Stimulated activated CD8-positive, alpha-beta memory T cell treated with anti-CD3 and anti-CD28 coated beads, Interleukin-2, amount 100 ng/mL, for 48 hours (primary cell): ENCODE measurements at regions not wholly inside any gene's neighbourhood (a gene's known extent, or its start where the extent isn't known, plus 50 kb on each side); places are given as distances from the start of the nearest gene placed in this dataset.
"Not testable (repeated sequence)": the region's sequence is repeated elsewhere in the genome, so short reads cannot be mapped to it uniquely, and the experiment has no call there.

Source experiments
- DNase-seq, 2 donors: peaks; one replicate each; pipeline ENCODE4 v3.0.0-alpha.2; 2020; ENCODE audit warnings: low read depth in 2 of 2

GRCh38 chr1:101185421-101185820 lies 51.4 kb upstream of the S1PR1 start:
- no peak for DNase-seq

GRCh38 chr1:101183388-101183699 lies 53.5 kb upstream of the S1PR1 start:
- DNase-seq, result no peak

DNA sequence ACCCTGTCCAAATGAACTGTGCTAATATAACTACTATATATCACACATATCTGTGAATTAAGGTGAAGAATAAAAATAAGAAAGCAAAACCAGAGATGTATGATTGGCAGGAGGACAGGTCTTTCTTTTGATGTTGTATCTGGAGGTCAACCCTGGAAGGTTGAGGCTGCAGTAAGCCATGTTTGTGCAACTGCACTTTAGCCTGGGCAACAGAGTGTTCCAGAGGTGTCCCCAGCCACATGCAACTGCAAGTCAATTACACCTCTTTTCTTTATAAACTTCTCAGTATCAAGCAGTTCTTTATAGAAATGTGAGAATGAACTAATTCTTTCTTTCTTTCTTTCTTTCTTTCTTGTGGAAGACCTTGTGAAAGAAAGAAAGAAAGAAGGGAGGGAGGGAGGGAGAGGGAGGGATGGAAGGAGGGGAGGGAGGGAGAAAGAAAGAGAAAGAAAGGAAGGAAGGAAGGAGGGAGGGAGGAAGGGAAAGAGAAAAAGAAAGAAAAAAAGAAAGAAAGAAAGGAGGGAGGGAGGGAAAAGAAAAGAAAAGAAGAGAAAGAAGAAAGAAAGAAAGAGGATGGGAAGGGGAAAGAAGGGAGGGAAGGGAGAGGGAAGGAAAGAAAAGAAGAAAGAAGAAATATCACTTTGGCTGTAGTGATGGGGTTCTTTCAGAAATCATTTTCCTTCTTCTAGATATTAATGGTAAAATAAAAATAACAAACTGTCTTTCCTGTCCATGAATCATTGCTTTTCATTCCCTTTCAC lies 54.0 kb upstream of the S1PR1 start:
- no peak for DNase-seq

DNA sequence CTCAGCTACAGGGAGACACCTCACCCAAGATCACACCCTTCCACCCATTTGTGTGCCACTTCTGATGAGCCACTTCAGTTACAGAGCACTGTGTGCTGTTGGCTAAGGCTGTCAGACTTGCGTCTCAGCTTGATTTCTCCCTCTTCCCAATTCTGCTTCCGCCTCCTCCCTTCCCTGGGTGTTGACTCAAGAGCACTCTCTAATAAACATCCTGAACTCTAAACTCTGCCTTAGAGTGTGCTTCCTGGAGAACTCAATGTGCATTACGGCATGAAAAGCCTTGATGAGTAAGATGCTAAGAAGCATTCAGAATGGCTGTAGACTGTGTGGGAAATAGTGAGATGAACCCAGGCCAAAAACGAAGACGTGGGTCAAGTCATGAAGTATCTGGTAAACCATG lies 54.9 kb upstream of the S1PR1 start:
- DNase-seq, result no peak

- no peak for DNase-seq
Measured at GRCh38 chr1:101178688-101179491, 57.9 kb upstream of the S1PR1 start.

DNA sequence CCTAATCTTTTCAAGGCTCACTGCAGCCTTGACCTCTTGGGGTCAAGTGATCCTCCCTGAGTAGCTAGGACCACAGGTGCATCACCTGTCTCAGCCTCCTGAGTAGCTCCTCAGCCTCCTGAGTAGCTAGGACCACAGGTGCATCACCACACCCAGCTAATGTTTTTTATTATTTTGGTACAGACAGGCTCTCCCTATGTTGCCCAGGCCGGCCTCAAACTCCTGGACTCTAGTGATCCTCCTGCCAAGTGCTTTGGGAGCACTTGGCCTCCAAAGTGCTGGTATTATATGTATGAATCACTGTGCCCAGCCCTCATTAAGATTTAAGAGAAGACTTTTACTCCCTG lies 58.5 kb upstream of the S1PR1 start:
- no peak for DNase-seq

GRCh38 chr1:101175886-101176285 lies 60.9 kb upstream of the S1PR1 start:
- no peak for DNase-seq

DNA sequence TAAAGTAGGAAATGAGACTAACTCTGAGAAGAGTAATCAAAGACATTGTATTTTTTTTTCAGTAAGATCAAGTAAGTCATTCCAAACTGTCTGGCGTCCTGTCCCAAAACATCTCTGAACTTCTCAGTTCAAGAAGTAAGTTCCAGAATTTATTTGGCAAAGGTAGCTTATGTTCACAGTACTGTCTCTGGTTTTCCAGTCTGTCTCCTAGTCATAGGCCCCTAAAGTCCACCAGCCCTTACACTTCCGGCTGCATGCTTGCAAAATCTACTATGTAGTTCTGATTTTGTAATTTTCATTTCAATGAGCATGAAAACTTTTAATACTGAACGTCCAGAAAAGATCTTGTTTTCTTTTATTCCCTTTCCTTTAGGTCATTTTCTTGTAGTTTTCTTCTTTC lies 61.4 kb upstream of the S1PR1 start:
- no peak for DNase-seq

DNA sequence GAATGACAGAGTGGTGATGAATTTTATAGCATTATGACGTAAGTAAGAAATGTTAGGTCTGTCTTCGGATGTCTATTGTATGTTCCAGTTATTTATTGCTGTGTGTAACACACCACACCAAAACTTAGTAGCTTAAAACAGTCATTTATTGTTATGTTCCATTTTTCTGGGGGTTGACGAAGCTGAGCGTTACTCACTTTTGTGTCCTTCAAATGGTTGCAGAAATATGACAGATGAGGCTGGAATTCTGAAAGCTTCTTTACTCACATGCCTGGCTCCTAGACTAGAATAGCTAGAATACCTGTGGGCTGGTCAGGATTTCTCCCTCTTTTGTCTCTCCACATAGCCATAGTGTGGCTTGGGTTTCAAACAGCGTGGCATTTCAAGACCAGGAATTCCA lies 62.1 kb upstream of the S1PR1 start:
- DNase-seq, result no peak

DNA sequence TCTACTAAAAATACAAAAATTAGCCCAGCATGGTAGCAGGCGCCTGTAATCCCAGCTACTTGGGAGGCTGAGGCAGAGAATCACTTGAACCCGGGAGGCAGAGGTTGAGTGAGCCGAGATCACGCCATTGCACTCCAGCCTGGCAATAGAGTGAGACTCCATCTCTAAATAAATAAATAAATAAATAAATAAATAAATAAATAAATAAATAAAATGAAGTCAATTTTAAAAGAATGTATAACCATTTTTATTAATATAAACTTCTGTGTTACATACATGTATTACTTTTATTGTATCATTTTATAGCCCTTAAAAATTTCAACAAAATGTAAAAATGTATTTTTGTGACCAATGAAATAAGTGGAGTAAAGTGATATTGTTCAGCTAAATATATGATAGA lies 62.5 kb upstream of the S1PR1 start:
- not testable (repeated sequence) for DNase-seq

DNA sequence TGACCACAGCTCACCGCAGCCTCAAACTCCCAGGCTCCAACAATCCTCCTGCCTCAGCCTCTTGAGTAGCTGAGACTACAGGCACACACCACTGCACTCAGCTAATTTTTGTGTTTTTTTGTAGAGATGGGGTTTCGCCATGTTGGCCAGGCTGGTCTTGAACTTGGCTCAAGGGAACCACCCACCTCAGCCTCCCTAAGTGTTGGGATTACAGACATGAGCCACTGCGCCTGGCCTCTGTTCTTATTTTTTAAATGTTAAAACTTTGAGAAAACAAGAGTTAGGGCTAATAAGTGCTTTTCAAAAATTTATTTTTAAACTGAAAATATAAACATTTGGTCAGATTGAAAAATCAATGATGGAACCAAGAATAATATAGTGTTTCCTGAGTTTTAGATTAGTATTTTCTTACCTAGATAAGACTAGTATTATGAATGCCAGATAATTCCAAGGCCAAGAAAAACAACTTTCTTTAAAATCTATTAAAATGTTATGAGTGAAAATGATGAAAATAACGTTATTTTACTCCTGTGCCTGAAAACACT lies 66.2 kb upstream of the S1PR1 start:
- no peak for DNase-seq

DNA sequence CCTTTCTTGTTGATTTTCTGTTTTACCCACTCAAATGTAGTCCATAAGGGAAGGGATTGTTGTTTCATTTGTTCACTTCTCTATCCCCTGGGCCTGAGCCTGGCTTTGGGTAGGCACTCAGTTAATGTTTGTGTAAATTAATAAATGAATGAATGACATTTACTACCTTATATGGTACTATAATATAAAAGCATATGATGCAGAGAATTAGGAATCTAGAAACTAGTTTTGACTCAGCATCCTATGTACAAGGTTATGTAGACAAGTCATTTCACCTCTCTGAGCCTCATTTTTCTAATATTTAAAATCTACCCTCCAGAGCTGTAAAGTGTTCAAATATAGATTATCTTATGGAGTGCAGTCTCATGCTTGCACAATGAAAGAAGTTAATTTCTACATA lies 68.9 kb upstream of the S1PR1 start:
- no peak for DNase-seq

DNA sequence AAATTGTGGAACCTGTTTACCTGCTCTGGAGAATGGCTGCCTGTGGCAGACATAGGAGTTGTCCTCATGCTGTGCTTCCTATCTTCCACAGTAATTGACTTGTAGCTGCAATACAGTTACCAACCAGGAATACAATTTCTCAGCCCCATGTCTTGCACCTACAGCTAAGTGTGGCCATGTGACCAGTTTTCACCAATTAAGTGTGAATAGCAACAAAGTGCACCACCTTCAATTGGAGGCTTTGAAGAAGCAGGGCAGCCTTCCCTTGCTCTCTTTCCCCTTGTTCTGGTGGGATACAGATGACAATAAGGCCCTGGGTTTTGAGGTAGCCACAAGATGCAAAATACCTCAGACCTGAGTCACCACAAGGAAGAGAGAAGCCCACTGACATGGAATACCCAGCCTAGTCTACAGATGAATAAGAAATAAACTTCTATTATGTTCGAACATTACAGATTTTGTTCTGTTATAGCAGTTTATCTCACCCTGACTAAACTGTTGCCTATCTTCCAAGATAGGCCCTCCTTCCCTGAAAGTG lies 70.2 kb upstream of the S1PR1 start:
- no peak for DNase-seq

DNA sequence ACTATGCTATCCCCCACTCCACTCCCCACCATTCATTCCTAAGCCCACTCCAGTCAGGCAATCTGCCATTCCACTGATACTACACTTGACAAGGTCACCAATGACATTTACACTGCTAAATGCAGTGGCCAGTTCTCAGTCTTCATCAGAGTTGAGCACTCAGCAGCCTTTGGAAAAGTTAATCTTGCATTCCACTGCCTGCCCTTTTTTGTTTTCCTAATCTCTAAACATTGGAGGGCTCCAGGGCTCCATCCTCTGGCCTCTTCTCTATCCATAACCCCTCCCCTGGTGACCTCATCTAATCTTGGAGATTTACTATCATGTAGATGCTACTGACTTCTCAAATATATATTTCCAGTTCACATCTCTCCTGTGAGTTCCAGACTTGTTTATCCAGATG lies 70.9 kb upstream of the S1PR1 start:
- no peak for DNase-seq

DNA sequence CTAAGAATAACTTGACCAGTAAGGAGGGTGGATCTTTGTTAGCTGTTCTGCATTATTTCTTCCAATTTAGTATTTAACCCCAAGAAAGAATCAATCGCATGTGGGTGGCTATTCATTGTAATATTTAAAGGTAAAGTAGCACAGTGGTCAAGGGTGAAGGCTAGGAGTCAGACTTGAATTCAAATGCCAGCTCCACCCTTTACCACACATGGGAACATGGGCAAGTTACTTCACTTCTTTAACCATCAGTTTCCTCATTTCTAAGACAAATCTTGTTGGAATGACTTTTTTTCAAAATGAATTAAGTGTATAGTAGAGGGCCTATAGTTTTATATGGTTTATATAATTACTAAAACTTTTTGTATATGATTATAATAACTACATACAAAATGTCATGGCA lies 71.3 kb upstream of the S1PR1 start:
- no peak for DNase-seq

GRCh38 chr1:101164776-101165175 lies 72.0 kb upstream of the S1PR1 start:
- DNase-seq, result no peak

DNA sequence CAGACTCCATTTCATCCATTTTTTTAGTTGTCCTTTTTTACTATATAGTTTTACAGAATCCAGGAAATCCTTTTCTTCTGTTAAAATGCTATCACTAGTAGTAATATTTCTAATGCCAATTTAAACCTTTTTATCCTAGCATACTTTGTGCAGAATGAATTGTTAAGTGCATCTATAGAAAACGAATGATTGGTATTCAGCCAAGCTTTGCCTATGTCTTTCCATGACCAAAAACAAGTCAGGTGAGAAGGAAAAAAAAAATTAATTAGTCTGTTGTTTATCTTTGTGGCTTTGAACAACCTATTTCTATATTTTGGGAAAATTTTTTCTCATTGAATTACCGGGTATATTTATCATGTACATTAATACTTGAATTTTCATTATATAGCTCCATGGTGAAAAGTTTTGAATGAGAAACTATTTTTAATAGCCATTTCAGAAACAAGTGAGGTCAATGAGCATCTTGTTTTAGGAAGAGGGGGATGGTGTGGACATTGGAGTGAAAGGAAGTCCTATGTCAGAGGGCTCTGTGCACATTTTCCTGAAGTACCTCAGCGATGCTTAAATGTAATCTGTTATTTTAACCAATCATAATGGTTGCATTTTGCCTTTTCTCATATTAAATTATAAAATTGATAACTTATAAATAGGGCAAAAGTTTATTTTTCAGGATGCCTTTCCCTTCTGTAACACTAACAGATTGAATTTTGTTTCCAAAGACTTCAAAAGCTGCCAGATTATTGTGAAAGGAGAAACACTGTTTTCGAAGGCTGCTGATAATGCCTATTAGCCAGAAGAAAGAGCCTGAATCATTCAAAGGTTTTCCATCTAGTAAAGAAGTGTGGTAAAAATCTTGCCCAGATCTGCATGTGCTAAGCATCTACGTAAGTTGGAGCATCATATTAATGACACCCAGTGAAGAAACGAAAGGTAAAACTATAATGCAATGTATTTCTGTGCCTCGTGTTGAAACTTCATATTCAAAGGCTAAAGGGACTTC lies 73.8 kb upstream of the S1PR1 start:
- no peak for DNase-seq

DNA sequence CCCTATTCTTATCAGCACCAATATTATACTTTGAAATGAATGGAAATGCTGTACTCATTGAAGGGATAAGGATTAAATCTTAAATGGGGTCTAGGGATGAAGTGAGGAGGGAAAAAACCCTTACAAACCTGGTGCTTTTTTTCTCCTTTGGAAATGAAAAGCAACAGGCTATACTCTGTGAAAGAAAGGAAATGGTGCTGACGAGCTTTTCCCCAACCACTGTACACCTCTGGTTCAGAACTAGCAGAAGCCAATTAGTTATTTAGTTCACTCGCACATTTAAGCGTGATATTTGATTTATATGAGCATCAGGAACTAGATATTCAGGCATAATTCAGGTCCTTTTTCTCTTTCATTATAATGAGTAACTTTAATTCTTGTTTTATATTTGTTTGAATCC lies 74.5 kb upstream of the S1PR1 start:
- DNase-seq, result no peak

DNA sequence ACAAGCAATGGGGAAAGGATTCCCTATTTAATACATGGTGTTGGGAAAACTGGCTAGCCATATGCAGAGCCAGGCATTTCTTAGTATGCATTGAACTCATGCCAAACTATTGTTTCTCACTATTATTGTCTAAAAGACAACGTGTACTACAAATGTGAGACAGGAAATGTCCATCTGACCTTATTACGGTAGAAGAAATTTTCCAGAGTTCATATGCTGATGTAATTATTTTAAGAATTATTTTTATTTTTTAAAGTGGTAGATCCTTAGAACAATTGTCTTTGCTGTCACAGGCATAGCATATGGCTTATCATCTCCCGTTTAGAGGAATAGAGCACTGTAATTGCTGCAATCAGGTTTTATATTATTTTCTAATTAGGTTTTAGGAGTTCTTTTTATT lies 75.2 kb upstream of the S1PR1 start:
- DNase-seq, result no peak

DNA sequence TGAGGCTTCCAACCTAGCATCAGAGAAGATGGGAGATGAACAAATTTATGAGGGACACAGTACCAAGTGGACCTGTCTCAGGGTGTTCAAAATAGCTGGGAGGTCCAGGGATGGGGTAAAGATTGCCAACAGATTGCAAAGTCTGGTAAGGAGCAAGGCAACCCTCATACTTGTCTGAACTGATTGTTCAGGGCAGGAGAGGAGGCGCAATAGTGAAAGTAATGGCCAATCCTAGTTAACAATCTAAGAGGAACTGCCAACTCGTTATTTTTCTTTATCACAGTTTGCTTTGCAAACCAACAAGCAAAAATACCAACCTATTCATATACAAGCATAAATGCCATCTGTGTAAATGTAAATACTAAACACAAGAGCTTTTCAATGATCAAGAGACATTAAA lies 78.4 kb upstream of the S1PR1 start:
- no peak for DNase-seq

- DNase-seq, result no peak
Measured at GRCh38 chr1:101154547-101154946, 82.3 kb upstream of the S1PR1 start.

DNA sequence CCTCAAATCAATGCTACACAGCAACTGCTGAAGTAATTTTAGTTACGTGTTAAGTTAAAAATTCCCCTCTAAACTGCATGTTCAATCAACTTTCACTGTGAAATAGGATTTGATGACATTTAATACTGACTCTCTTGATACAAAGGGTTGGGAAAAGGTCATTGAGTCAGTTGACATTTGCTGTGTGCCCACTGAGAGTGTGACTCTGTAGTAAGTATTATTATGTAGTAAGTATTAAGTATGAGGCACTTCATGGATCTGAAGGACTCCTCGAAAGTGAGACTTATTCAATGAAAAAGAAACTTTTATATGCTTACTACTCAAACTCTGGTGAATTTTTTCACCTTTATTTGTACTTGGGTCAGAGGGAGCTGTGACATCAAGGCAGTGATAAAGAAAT lies 83.1 kb upstream of the S1PR1 start:
- no peak for DNase-seq
